SK-N-SH (cell line): ENCODE measurements at regions not wholly inside any gene's neighbourhood (a gene's known extent, or its start where the extent isn't known, plus 50 kb on each side); places are given as distances from the start of the nearest gene placed in this dataset.

Experiments
- CTCF ChIA-PET: fragments of 300-600, 350-600 bp; formaldehyde crosslinking; extraction: SDS; loops from one replicate; lab custom pipeline; 2021; lab: Yijun Ruan, JAX
- POLR2A ChIA-PET: fragments of 350-600 bp; sonication (Branson Sonifier 250); formaldehyde crosslinking; extraction: SDS; loops from one replicate; lab custom pipeline; 2020; ENCODE audit warnings: antibody characterized with exemption, inconsistent platforms; lab: Yijun Ruan, JAX
- DNase-seq: peaks from one replicate; pipeline ENCODE4 v3.0.0; 2012
- H2AFZ ChIP-seq: fragments of 200-600 bp; sonication (generic); 2 replicates; pipeline ENCODE4 v1.8.1; 2016; ENCODE audit warnings: antibody characterized with exemption, mild to moderate bottlenecking, low read depth
- H3F3A ChIP-seq: fragments of 200-600 bp; sonication (generic); replicated peaks from 2 replicates; pipeline ENCODE3; 2016; ENCODE audit warnings: antibody characterized with exemption, mild to moderate bottlenecking; ENCODE audit not compliant: insufficient read depth
- H3K27ac ChIP-seq, 2 experiments: fragments of 200-500 bp in 1 of 2; fragments of 200-600 bp in 1 of 2; sonication (Bioruptor generic) in 1 of 2; sonication (generic), shearing (Covaris generic) in 1 of 2; 2 replicates each; pipeline versions ENCODE4 v1.5.1 to v1.6.1; 2014 to 2016; ENCODE audit warnings: low read depth in 2 of 2, inconsistent platforms in 1 of 2, low read length in 1 of 2, mild to moderate bottlenecking in 1 of 2, mixed read lengths in 1 of 2
- H3K27me3 ChIP-seq: fragments of 200-600 bp; sonication (generic), shearing (Covaris generic); 2 replicates; pipeline ENCODE4 v1.6.1; 2016; ENCODE audit warnings: mixed run types; ENCODE audit not compliant: insufficient read depth
- H3K36me3 ChIP-seq, 2 experiments: fragments of 200-500 bp in 1 of 2; fragments of 200-600 bp in 1 of 2; sonication (Bioruptor generic) in 1 of 2; sonication (generic) in 1 of 2; replicated peaks in 1 of 2; 2 replicates each; pipeline versions ENCODE3 to v1.5.1; 2014 to 2016; ENCODE audit warnings: low read length in 1 of 2, mild to moderate bottlenecking in 1 of 2; ENCODE audit not compliant: insufficient read depth in 2 of 2, control insufficient read depth in 1 of 2
- H3K4me1 ChIP-seq, 2 experiments: fragments of 200-500 bp in 1 of 2; fragments of 200-600 bp in 1 of 2; sonication (Bioruptor generic) in 1 of 2; sonication (generic), shearing (Covaris generic) in 1 of 2; 2 replicates each; pipeline versions ENCODE4 v1.5.1 to v1.6.1; 2014 to 2016; ENCODE audit warnings: low read depth in 1 of 2, low read length in 1 of 2, mixed run types in 1 of 2; ENCODE audit not compliant: insufficient read depth in 2 of 2, control insufficient read depth in 1 of 2
- H3K4me2 ChIP-seq: fragments of 200-600 bp; sonication (generic), shearing (Covaris generic); 2 replicates; pipeline ENCODE4 v1.6.1; 2017; ENCODE audit warnings: mixed run types
- H3K4me3 ChIP-seq, 2 experiments: fragments of 200-500 bp in 1 of 2; fragments of 200-600 bp in 1 of 2; sonication (Bioruptor generic) in 1 of 2; sonication (generic), shearing (Covaris generic) in 1 of 2; 2 replicates each; pipeline versions ENCODE4 v1.5.1 to v1.8.1; 2014 to 2016; ENCODE audit warnings: low read depth in 2 of 2, inconsistent platforms in 1 of 2, low read length in 1 of 2, mild to moderate bottlenecking in 1 of 2, mixed read lengths in 1 of 2, moderate library complexity in 1 of 2
- H3K79me2 ChIP-seq: fragments of 200-600 bp; sonication (generic); 2 replicates; pipeline ENCODE4 v1.8.1; 2017; ENCODE audit warnings: mild to moderate bottlenecking; ENCODE audit not compliant: insufficient read depth
- H3K9ac ChIP-seq: fragments of 200-600 bp; sonication (generic); 2 replicates; pipeline ENCODE4 v1.6.1; 2017; ENCODE audit warnings: mixed run types
- H3K9me2 ChIP-seq: fragments of 200-600 bp; sonication (generic); 2 replicates; pipeline ENCODE4 v1.6.1; 2017; ENCODE audit warnings: mixed run types
- H3K9me3 ChIP-seq: fragments of 200-600 bp; sonication (generic); 2 replicates; pipeline ENCODE4 v1.6.1; 2017; ENCODE audit warnings: mixed run types, mild to moderate bottlenecking, moderate library complexity
- H4K20me1 ChIP-seq: fragments of 200-600 bp; sonication (generic); 2 replicates; pipeline ENCODE4 v1.6.1; 2017; ENCODE audit warnings: mild to moderate bottlenecking, mixed run types; ENCODE audit not compliant: insufficient read depth
- CHD2 ChIP-seq: fragments of 150-350 bp; IDR thresholded peaks from 2 replicates; pipeline ENCODE4 v1.6.1; 2018; ENCODE audit warnings: low read length; ENCODE audit not compliant: partially characterized antibody
- FOXJ3 ChIP-seq: sonication (generic); formaldehyde crosslinking; IDR thresholded peaks from 2 replicates; pipeline ENCODE4 v1.5.1; 2020; ENCODE audit warnings: mild to moderate bottlenecking, missing genetic modification reagents
- FOXM1 ChIP-seq: IDR thresholded peaks from 2 replicates; pipeline ENCODE4 v1.4.0; 2012; ENCODE audit warnings: low read depth, mild to moderate bottlenecking
- GATA2 ChIP-seq: sonication (generic); formaldehyde crosslinking; IDR thresholded peaks from 2 replicates; pipeline ENCODE4 v1.5.0; 2020; ENCODE audit warnings: mild to moderate bottlenecking, missing genetic modification reagents
- JUND ChIP-seq: IDR thresholded peaks from 2 replicates; pipeline ENCODE4 v1.4.0; 2012
- MXI1 ChIP-seq: IDR thresholded peaks from 2 replicates; pipeline ENCODE4 v1.6.1; 2012; ENCODE audit warnings: mild to moderate bottlenecking, low read depth, low read length, improper control_type of control experiment
- NRF1 ChIP-seq: IDR thresholded peaks from 2 replicates; pipeline ENCODE4 v1.6.1; 2012; ENCODE audit warnings: low read depth, mild to moderate bottlenecking, low read length
- RCOR1 ChIP-seq: fragments of 150-350 bp; IDR thresholded peaks from 2 replicates; pipeline ENCODE4 v1.6.1; 2017; ENCODE audit warnings: antibody characterized with exemption, low read length
- RFX5 ChIP-seq: IDR thresholded peaks from 2 replicates; pipeline ENCODE4 v1.6.1; 2012; ENCODE audit warnings: mild to moderate bottlenecking, improper control_type of control experiment, low read length
- SMC3 ChIP-seq: IDR thresholded peaks from 2 replicates; pipeline ENCODE4 v1.6.1; 2012; ENCODE audit warnings: low read depth, low read length, improper control_type of control experiment
- TAF1 ChIP-seq: IDR thresholded peaks from 2 replicates; pipeline ENCODE4 v1.6.1; 2012; ENCODE audit warnings: low read depth, mild to moderate bottlenecking, low read length, moderate library complexity, borderline replicate concordance
- TCF12 ChIP-seq: IDR thresholded peaks from 2 replicates; pipeline ENCODE4 v1.4.0; 2012
- WGBS: methylation state at CpG from one replicate; pipeline ENCODE4 v1.1.6; 2017; ENCODE audit warnings: low lambda C conversion rate; 5-methylcytosine and 5-hydroxymethylcytosine counted together
- TF ChIP-seq, protein P1 (sequence below): fragments of 150-350 bp; IDR thresholded peaks from 2 replicates; pipeline ENCODE4 v1.6.1; 2017; ENCODE audit warnings: antibody characterized with exemption, low read length, low read depth, borderline replicate concordance
- TF ChIP-seq, protein P2 (sequence below): fragments of 150-350 bp; IDR thresholded peaks from 2 replicates; pipeline ENCODE4 v1.6.1; 2016; ENCODE audit warnings: mild to moderate bottlenecking, low read depth, low read length
- TF ChIP-seq, protein P3 (sequence below): IDR thresholded peaks from 2 replicates; pipeline ENCODE4 v1.4.0; 2012; ENCODE audit warnings: low read depth, borderline replicate concordance
- TF ChIP-seq, protein P4 (sequence below): IDR thresholded peaks from 2 replicates; pipeline ENCODE4 v1.6.1; 2012; ENCODE audit warnings: mild to moderate bottlenecking, low read depth, low read length, moderate library complexity
- TF ChIP-seq, protein P5 (sequence below): fragments of 200-600 bp; sonication (generic); IDR thresholded peaks from 2 replicates; pipeline ENCODE4 v1.6.1; 2017; ENCODE audit warnings: antibody characterized with exemption, mild to moderate bottlenecking, moderate library complexity
- TF ChIP-seq, protein P6 (sequence below): IDR thresholded peaks from 2 replicates; pipeline ENCODE4; 2012

DNA sequence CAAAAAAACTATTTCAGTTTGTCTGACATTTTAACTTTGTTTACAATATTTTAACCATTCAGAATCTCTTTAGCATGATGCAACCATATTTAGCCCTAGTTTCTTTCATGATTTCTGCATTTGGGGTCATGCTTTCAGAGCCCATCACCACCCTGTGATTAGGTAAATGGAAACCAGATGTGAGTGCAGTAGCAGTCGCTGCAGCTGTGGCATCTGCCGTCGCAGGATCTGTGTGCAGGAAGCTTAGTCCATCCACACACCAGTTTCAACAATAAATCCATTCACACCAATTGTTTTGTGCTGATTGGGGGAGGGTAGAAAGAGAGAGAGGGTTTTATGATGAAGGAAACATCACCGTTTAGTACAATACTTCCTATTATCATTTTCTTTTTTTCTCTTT lies 130.5 kb downstream of the CPEB2 start:
- Histone ChIP-seq H4K20me1 (no peaks in the 10 kb centered on the region), H3K36me3 (no peaks in the 10 kb centered on the region), H3K27me3 (no peaks in the 10 kb centered on the region), H3K9me2 (no peaks in the 10 kb centered on the region), H3F3A (no peaks in the 10 kb centered on the region), H3K27ac (peak overlapping the region in 1 of 2 experiments; percentile 69; a peak in 2 of 4 replicates), H3K9ac (no peak overlapping the region), H3K79me2 (no peaks in the 10 kb centered on the region), H3K4me1 (peaks cover 4 to 10% of the 10 kb centered on the region in 2 experiments; a peak in 3 of 4 replicates), H2AFZ (no peak overlapping the region), H3K4me3 (no peak overlapping the region), H3K9me3 (no peaks in the 10 kb centered on the region), H3K4me2 (no peak overlapping the region)
- 19% methylated on average over 4 of the region's 4 CpGs for WGBS
- TF ChIP-seq JUND (no peak), NRF1 (no peak), MXI1 (no peak), GATA2 (CRISPR knock-in tag) (peak; percentile 56; the same call in 1 of the 2 replicates), TCF12 (peak; percentile 65), FOXM1 (no peak), FOXJ3 (peak; percentile 85; the same call in 1 of the 2 replicates), CHD2 (peak; percentile 88), RCOR1 (peak; percentile 92), RFX5 (no peak), SMC3 (no peak), TAF1 (no peak)
- TF ChIP-seq, protein P1, sequence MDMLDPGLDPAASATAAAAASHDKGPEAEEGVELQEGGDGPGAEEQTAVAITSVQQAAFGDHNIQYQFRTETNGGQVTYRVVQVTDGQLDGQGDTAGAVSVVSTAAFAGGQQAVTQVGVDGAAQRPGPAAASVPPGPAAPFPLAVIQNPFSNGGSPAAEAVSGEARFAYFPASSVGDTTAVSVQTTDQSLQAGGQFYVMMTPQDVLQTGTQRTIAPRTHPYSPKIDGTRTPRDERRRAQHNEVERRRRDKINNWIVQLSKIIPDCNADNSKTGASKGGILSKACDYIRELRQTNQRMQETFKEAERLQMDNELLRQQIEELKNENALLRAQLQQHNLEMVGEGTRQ, result no peak
- TF ChIP-seq, protein P2, sequence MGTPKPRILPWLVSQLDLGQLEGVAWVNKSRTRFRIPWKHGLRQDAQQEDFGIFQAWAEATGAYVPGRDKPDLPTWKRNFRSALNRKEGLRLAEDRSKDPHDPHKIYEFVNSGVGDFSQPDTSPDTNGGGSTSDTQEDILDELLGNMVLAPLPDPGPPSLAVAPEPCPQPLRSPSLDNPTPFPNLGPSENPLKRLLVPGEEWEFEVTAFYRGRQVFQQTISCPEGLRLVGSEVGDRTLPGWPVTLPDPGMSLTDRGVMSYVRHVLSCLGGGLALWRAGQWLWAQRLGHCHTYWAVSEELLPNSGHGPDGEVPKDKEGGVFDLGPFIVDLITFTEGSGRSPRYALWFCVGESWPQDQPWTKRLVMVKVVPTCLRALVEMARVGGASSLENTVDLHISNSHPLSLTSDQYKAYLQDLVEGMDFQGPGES, result no peak
- TF ChIP-seq, protein P3, sequence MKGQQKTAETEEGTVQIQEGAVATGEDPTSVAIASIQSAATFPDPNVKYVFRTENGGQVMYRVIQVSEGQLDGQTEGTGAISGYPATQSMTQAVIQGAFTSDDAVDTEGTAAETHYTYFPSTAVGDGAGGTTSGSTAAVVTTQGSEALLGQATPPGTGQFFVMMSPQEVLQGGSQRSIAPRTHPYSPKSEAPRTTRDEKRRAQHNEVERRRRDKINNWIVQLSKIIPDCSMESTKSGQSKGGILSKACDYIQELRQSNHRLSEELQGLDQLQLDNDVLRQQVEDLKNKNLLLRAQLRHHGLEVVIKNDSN, result no peak
- TF ChIP-seq, protein P4, sequence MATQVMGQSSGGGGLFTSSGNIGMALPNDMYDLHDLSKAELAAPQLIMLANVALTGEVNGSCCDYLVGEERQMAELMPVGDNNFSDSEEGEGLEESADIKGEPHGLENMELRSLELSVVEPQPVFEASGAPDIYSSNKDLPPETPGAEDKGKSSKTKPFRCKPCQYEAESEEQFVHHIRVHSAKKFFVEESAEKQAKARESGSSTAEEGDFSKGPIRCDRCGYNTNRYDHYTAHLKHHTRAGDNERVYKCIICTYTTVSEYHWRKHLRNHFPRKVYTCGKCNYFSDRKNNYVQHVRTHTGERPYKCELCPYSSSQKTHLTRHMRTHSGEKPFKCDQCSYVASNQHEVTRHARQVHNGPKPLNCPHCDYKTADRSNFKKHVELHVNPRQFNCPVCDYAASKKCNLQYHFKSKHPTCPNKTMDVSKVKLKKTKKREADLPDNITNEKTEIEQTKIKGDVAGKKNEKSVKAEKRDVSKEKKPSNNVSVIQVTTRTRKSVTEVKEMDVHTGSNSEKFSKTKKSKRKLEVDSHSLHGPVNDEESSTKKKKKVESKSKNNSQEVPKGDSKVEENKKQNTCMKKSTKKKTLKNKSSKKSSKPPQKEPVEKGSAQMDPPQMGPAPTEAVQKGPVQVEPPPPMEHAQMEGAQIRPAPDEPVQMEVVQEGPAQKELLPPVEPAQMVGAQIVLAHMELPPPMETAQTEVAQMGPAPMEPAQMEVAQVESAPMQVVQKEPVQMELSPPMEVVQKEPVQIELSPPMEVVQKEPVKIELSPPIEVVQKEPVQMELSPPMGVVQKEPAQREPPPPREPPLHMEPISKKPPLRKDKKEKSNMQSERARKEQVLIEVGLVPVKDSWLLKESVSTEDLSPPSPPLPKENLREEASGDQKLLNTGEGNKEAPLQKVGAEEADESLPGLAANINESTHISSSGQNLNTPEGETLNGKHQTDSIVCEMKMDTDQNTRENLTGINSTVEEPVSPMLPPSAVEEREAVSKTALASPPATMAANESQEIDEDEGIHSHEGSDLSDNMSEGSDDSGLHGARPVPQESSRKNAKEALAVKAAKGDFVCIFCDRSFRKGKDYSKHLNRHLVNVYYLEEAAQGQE, result no peak
- TF ChIP-seq, protein P5, sequence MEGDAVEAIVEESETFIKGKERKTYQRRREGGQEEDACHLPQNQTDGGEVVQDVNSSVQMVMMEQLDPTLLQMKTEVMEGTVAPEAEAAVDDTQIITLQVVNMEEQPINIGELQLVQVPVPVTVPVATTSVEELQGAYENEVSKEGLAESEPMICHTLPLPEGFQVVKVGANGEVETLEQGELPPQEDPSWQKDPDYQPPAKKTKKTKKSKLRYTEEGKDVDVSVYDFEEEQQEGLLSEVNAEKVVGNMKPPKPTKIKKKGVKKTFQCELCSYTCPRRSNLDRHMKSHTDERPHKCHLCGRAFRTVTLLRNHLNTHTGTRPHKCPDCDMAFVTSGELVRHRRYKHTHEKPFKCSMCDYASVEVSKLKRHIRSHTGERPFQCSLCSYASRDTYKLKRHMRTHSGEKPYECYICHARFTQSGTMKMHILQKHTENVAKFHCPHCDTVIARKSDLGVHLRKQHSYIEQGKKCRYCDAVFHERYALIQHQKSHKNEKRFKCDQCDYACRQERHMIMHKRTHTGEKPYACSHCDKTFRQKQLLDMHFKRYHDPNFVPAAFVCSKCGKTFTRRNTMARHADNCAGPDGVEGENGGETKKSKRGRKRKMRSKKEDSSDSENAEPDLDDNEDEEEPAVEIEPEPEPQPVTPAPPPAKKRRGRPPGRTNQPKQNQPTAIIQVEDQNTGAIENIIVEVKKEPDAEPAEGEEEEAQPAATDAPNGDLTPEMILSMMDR, result no peak
- TF ChIP-seq, protein P6, sequence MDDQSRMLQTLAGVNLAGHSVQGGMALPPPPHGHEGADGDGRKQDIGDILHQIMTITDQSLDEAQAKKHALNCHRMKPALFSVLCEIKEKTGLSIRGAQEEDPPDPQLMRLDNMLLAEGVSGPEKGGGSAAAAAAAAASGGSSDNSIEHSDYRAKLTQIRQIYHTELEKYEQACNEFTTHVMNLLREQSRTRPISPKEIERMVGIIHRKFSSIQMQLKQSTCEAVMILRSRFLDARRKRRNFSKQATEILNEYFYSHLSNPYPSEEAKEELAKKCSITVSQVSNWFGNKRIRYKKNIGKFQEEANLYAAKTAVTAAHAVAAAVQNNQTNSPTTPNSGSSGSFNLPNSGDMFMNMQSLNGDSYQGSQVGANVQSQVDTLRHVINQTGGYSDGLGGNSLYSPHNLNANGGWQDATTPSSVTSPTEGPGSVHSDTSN, result no peak
- CTCF ChIA-PET, result interaction anchor here (0.6 to 1.0 kb wide), 2 partner anchors 12 to 1478 kb away, joined by 3 read pairs; no protein-coding TSS in a partner anchor
- POLR2A ChIA-PET, result interaction anchor here (0.7 to 1.0 kb wide), 2 partner anchors 34 to 130 kb away, joined by 4 to 7 read pairs; partner anchors contain the start of gene CPEB2
- DNase-seq, result peak; percentile 76
